HG02938 (cell line): ENCODE measurements at regions not wholly inside any gene's neighbourhood (a gene's known extent, or its start where the extent isn't known, plus 50 kb on each side); places are given as distances from the start of the nearest gene placed in this dataset.
"Not testable (repeated sequence)": the region's sequence is repeated elsewhere in the genome, so short reads cannot be mapped to it uniquely, and the experiment has no call there.

ENCODE experiments used
- ATAC-seq: cut with Tn5 transposase; IDR thresholded peaks from one replicate; pipeline ENCODE4 v1.9.1; 2021; ENCODE audit warnings: mild to moderate bottlenecking, moderate library complexity; ENCODE audit not compliant: unreplicated experiment

GRCh38 chr1:230493264-230493663, 67.1 kb upstream of the PGBD5 start:
- no peak for ATAC-seq

GRCh38 chr1:230490436-230490835, 64.3 kb upstream of the PGBD5 start:
- ATAC-seq, result no peak

- no peak for ATAC-seq
Measured at GRCh38 chr1:230487773-230488428, 61.8 kb upstream of the PGBD5 start.

GRCh38 chr1:230476622-230477003, 50.5 kb upstream of the PGBD5 start:
- no peak for ATAC-seq

DNA sequence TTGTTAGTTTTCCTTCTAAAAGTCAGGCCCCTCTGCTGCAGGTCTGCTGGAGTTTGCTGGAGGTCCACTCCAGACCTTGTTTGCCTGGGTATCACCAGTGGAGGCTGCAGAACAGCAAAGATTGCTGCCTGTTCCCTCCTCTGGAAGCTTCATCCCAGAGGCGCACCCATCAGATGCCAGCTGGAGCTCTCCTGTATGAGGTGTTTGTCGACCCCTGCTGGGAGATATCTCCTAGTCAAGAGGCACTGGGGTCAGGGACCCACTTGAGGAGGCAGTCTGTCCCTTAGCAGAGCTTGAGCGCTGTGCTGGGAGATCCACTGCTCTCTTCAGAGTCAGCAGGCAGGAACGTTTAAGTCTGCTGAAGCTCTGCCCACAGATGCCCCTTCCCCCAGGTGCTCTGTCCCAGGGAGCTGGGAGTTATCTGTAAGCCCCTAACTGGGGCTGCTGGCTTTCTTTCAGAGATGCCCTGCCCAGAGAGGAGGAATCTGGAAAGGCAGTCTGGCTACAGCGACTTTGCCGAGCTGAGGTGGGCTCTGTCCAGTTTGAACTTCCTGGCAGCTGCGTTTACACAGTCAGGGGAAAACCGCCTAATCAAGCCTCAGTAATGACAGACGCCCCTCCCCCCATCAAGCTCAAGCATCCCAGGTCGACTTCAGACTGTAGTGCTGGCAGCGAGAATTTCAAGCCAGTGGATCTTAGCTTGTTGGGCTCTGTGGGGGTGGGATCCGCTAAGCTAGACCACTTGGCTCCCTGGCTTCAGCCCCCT, 49.9 kb upstream of the PGBD5 start:
- not testable (repeated sequence) for ATAC-seq
